HFF-Myc (cell line): ENCODE measurements at regions not wholly inside any gene's neighbourhood (a gene's known extent, or its start where the extent isn't known, plus 50 kb on each side); places are given as distances from the start of the nearest gene placed in this dataset.

Source experiments
- DNase-seq: peaks from one replicate; pipeline ENCODE4 v3.0.0-alpha.2; 2011; ENCODE audit warnings: low read depth; ENCODE audit errors: extremely low read depth
- H3K4me3 ChIP-seq: replicated peaks from 2 replicates; pipeline ENCODE4 v1.5.1; 2011; ENCODE audit warnings: low read depth, mild to moderate bottlenecking, control low read depth, low read length
- TF ChIP-seq, protein P1 (sequence below): IDR thresholded peaks from 2 replicates; pipeline ENCODE4 v1.5.1; 2012; ENCODE audit warnings: mild to moderate bottlenecking, low read depth, low read length, control low read depth; ENCODE audit errors: missing control alignments

DNA sequence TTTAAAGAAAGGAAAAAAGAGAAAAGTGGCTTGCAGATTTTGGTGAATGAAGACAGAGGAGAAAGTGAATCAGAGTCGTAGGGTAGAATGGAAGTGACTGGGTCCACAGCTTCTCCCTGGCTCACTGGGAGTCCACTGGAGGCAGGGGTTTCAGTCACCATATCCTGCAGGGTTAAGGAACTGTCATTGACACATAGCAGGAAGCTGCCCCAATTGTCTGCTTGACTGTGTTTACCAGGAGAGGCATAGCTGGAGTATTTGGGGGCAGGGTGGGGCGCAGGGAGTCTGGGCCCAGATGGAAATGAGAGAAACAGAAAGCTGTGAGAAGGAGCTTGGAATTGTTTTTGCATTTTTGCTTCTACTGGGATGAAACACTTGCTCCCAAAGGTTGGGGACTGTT lies 228.8 kb upstream of the CSF3R start:
- no peak for DNase-seq
- no peak overlapping the region for H3K4me3 ChIP-seq
- TF ChIP-seq, protein P1, sequence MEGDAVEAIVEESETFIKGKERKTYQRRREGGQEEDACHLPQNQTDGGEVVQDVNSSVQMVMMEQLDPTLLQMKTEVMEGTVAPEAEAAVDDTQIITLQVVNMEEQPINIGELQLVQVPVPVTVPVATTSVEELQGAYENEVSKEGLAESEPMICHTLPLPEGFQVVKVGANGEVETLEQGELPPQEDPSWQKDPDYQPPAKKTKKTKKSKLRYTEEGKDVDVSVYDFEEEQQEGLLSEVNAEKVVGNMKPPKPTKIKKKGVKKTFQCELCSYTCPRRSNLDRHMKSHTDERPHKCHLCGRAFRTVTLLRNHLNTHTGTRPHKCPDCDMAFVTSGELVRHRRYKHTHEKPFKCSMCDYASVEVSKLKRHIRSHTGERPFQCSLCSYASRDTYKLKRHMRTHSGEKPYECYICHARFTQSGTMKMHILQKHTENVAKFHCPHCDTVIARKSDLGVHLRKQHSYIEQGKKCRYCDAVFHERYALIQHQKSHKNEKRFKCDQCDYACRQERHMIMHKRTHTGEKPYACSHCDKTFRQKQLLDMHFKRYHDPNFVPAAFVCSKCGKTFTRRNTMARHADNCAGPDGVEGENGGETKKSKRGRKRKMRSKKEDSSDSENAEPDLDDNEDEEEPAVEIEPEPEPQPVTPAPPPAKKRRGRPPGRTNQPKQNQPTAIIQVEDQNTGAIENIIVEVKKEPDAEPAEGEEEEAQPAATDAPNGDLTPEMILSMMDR = no peak

DNA sequence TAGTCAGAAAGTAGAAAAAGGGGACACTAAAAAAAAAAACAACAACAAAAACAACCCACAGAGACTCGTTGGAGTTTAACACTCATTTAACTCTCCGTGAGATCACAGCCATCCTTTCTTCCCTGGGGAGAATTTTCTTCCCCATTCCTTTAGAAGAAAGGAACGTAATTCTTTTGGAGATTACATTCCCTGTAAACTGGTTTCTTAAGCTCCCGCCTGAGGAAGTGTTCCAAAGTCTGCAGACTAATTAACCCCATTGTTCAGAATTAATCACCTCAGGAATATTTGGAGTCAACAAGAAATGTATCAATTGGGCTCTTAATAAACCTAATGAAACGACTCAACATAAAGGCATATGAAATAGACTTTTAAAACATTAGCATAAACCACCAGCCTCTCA lies 228.2 kb upstream of the CSF3R start:
- no peak for DNase-seq
- no peak overlapping the region for H3K4me3 ChIP-seq
- TF ChIP-seq, protein P1 = no peak

DNA sequence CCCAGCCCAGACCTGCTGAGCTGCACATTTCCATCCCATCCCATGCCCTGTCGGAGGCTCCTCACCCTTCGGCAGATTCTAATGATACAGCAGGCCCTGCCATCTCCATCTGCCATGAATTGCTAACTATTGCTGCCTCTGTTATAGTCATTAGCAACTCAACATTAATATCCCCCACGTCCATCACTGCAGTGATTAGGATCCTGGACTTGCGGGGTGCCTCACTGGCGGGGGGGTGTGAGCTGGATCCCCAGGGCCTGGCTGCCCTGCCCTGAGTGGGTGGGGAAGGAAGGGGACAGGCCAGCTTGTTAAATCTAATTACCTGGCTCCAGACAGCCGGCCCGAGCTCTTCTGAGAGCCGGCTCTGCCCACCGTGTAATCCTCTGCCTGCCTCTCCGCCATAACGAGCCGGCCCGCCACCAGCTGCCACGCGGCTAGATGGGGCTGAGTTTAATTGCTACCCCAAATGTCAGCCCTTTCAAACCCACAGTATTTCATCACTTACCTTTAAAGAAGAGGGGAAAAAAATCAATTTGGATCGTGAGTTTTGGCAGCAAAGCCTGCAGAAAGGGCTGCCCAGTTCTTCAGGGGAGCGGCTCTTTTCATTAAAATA lies 227.3 kb upstream of the CSF3R start:
- TF ChIP-seq, protein P1 = no peak
- no peak for DNase-seq
- no peak overlapping the region for H3K4me3 ChIP-seq

DNA sequence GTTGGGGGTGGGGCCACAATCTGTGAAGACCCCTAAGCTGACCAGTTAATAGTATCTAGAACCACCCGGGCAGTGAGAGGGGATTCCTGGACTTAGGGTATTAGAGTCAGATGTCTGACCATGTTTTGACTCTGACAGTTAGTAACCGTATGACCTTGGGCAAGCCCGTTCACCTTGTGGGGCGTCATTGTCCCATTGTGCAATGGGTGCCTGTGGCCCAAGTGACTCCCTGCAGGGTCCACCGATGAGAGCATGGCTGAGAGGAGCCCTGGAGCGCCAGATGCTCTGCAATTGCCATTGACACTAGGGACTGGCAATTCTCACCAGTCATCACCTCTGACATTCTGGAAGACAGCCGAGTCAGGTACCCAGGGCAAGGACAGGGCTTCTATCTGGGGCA lies 225.9 kb upstream of the CSF3R start:
- DNase-seq = no peak
- no peak overlapping the region for H3K4me3 ChIP-seq
- TF ChIP-seq, protein P1 = no peak

DNA sequence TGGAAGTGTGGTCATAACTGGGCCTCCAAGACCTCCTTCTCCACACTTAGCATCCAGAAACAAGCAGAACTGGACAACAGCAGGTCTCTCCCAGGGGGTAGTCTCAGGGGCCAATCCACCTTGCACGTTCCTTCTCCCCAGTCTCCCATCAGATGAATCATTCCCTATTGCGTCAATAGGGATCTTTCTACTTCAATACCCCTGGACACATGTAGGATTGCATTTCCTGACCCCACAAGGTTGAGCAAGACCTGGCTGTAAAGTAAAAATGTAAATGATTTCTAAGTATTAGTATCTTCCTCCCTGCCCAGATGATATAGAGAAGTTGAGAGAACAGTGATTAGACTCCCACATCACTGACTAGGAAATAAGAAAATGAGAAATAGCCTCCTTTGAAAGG lies 224.5 kb upstream of the CSF3R start:
- H3K4me3 ChIP-seq = no peak overlapping the region
- TF ChIP-seq, protein P1 = no peak
- DNase-seq = no peak

DNA sequence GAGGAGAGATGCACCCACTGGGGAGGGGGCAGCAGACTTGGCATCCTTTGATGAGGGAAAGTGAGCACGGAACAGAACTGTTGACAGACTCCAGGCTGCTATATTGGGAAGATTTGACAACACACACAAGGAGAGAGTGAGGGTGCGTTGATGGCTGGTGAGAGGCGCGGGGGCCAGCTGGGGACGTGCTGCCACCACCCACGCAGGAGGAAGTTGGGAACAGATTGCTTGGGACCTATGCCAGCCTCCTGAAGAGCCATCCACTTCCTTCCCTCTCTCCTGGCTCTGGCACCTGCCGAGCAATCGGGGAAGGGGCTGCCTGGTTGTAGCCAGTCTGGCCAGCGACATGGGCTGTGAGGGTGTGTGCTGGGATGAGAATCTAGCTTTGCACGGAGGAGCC lies 223.7 kb upstream of the CSF3R start:
- TF ChIP-seq, protein P1 = no peak
- no peak overlapping the region for H3K4me3 ChIP-seq
- no peak for DNase-seq

DNA sequence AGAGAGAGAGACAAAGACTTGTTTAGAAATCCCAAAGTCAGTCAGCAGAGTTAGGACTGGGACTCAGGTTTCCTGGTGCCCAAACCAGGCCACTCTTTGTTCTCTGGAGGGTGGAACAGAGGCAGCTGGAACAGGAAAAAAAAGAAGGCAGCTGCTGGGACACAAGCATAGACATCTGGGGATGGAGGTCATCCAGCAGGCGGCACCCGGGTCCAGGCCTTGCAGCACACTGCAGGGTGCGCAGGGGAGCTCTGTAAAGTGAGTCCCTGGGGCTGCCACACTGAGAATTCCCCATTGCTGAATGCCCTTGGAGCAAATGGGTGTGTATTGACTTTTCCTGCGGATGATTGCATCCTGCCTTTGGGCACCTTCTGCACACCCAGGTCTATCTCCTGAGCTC lies 222.9 kb upstream of the CSF3R start:
- TF ChIP-seq, protein P1 = no peak
- DNase-seq = no peak
- H3K4me3 ChIP-seq = no peak overlapping the region
